ENCODE measurements at regions not wholly inside any gene's neighbourhood (a gene's known extent, or its start where the extent isn't known, plus 50 kb on each side); places are given as distances from the start of the nearest gene placed in this dataset.
"Not testable (repeated sequence)": the region's sequence is repeated elsewhere in the genome, so short reads cannot be mapped to it uniquely, and the experiment has no call there.

DNA sequence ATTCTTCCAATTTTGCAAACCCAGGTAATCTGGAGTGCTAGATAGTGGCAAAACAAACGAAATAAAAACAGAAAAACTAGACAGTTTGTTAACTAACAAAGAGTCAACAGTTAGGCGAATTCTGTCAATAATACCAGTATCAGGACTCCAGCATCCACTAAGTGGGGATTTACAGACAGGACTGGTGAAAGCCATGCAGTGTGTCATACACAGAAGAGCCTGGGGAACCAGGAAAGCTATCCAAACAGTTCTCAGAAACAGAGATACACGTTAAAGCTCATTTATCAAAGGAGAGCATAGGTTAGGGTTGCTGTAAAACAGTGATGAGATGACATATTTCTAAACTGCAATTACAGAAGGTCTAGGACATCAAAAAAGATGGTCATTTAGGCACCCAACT lies 203.7 kb upstream of the KIF2B start:
- no CpG with 5 or more reads among the region's 3 CpGs for WGBS, 2 donors (ENCODE audit: extremely low coverage in 2 of 2, insufficient read length in 2 of 2, insufficient replicate concordance in 1 of 2)
- H3K18ac ChIP-seq (ENCODE audit: low read length) = no peak overlapping the region

DNA sequence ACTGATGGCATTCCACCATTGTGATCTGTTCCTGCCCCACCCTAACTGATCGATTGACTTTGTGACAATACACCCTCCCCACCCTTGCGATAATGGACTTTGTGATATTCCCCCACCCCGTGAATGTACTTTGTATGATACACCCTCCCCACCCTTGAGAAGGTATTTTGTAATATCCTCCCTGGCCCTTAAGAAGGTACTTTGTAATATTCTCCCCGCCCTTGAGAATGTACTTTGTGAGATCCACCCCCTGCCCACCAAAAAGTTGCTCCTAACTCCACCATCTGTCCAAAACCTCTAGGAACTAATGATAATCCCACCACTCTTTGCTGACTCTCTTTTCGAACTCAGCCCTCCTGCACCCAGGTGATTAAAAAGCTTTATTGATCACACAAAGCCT lies 214.5 kb upstream of the KIF2B start:
- not testable (repeated sequence) for H2BK15ac ChIP-seq (ENCODE audit: low read length); H3K18ac ChIP-seq (ENCODE audit: low read length); H3K4me2 ChIP-seq (ENCODE audit: insufficient read depth, low read length, poor library complexity, severe bottlenecking); H2BK120ac ChIP-seq (ENCODE audit: low read depth, low read length); H3K14ac ChIP-seq (ENCODE audit: low read length); H3K4me1 ChIP-seq (ENCODE audit: control insufficient read depth in 2 of 2, insufficient read depth in 1 of 2, low read depth in 1 of 2, low read length in 2 of 2); H2AK5ac ChIP-seq (ENCODE audit: low read depth, low read length); H2BK12ac ChIP-seq (ENCODE audit: low read length); DNase-seq (ENCODE audit: low spot score); H3K23ac ChIP-seq (ENCODE audit: low read depth, low read length, poor library complexity); H3K4me3 ChIP-seq (ENCODE audit: low read length in 2 of 2); H2BK5ac ChIP-seq (ENCODE audit: low read length); H4K91ac ChIP-seq (ENCODE audit: low read depth, low read length, poor library complexity); H3K79me1 ChIP-seq (ENCODE audit: low read depth, low read length); H3K36me3 ChIP-seq (replicated peaks in 1 of 2; ENCODE audit: control insufficient read depth in 2 of 2, insufficient read depth in 2 of 2, low read length in 2 of 2); H3K9ac ChIP-seq (ENCODE audit: low read depth, low read length, poor library complexity); H4K8ac ChIP-seq (ENCODE audit: low read depth, low read length); H2AFZ ChIP-seq (ENCODE audit: low read length); H3K9me3 ChIP-seq (replicated peaks in 1 of 2; ENCODE audit: control insufficient read depth in 2 of 2, insufficient read depth in 1 of 2, low read depth in 1 of 2, low read length in 2 of 2); H3K27ac ChIP-seq (replicated peaks; ENCODE audit: low read length); H3K4ac ChIP-seq (ENCODE audit: low read length); H3K27me3 ChIP-seq (ENCODE audit: control insufficient read depth in 3 of 3, insufficient read depth in 3 of 3, low read depth in 1 of 3, low read length in 3 of 3)
- WGBS, 2 donors (ENCODE audit: extremely low coverage in 2 of 2, insufficient read length in 2 of 2, insufficient replicate concordance in 1 of 2) = no CpG with 5 or more reads among the region's 5 CpGs

More for the DNA sequence above, 203.7 kb upstream of the KIF2B start:
- H3K79me1 ChIP-seq (ENCODE audit: low read depth, low read length) = no peaks in the 10 kb centered on the region
- H3K27me3 ChIP-seq (ENCODE audit: control insufficient read depth in 3 of 3, insufficient read depth in 3 of 3, low read depth in 1 of 3, low read length in 3 of 3) = no peaks in the 10 kb centered on the region
- no peaks in the 10 kb centered on the region for H3K36me3 ChIP-seq (replicated peaks in 1 of 2; ENCODE audit: control insufficient read depth in 2 of 2, insufficient read depth in 2 of 2, low read length in 2 of 2)
- no peak overlapping the region for H3K27ac ChIP-seq (replicated peaks; ENCODE audit: low read length)
- no peaks in the 10 kb centered on the region for H3K9me3 ChIP-seq (replicated peaks in 1 of 2; ENCODE audit: control insufficient read depth in 2 of 2, insufficient read depth in 1 of 2, low read depth in 1 of 2, low read length in 2 of 2)
- no peak overlapping the region for H2BK120ac ChIP-seq (ENCODE audit: low read depth, low read length)
- H3K23ac ChIP-seq (ENCODE audit: low read depth, low read length, poor library complexity) = no peak overlapping the region
- no peaks in the 10 kb centered on the region for H3K4me1 ChIP-seq (ENCODE audit: control insufficient read depth in 2 of 2, insufficient read depth in 1 of 2, low read depth in 1 of 2, low read length in 2 of 2)
- no peak overlapping the region for H3K9ac ChIP-seq (ENCODE audit: low read depth, low read length, poor library complexity)
- H2BK15ac ChIP-seq (ENCODE audit: low read length) = no peak overlapping the region
- no peak overlapping the region for H2AK5ac ChIP-seq (ENCODE audit: low read depth, low read length)
- H3K4me3 ChIP-seq (ENCODE audit: low read length in 2 of 2) = no peak overlapping the region
- no peak overlapping the region for H4K8ac ChIP-seq (ENCODE audit: low read depth, low read length)
- no peak for DNase-seq (ENCODE audit: low spot score)
- H2BK12ac ChIP-seq (ENCODE audit: low read length) = no peak overlapping the region
- H3K4me2 ChIP-seq (ENCODE audit: insufficient read depth, low read length, poor library complexity, severe bottlenecking) = no peak overlapping the region
- H2AFZ ChIP-seq (ENCODE audit: low read length) = no peak overlapping the region
- no peak overlapping the region for H3K14ac ChIP-seq (ENCODE audit: low read length)
- H4K91ac ChIP-seq (ENCODE audit: low read depth, low read length, poor library complexity) = no peak overlapping the region
- no peak overlapping the region for H3K4ac ChIP-seq (ENCODE audit: low read length)
- no peak overlapping the region for H2BK5ac ChIP-seq (ENCODE audit: low read length)

DNA sequence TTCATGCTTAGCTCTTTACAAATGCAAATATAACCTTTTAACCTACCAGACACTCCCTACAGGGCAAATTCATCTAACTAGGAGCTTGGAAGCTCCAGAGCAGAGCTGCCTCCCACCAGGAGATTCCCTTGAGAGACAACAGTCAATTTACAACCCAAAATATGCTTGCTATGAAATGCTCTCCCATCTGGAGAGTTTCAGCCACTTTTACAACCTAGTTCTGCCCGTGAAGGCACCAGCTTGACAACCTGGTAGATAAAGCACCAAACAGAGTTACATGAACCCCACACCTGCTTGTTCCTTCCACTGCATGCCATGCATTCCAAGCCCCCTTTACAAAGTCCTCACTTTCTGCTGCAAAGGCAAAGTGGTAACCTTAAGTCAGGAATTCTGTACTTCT lies 215.3 kb upstream of the KIF2B start:
- no peak overlapping the region for H3K23ac ChIP-seq (ENCODE audit: low read depth, low read length, poor library complexity)
- H2AFZ ChIP-seq (ENCODE audit: low read length) = no peak overlapping the region
- H4K8ac ChIP-seq (ENCODE audit: low read depth, low read length) = no peak overlapping the region
- H4K91ac ChIP-seq (ENCODE audit: low read depth, low read length, poor library complexity) = no peak overlapping the region
- no peak overlapping the region for H3K4me3 ChIP-seq (ENCODE audit: low read length in 2 of 2)
- no peaks in the 10 kb centered on the region for H3K27me3 ChIP-seq (ENCODE audit: control insufficient read depth in 3 of 3, insufficient read depth in 3 of 3, low read depth in 1 of 3, low read length in 3 of 3)
- H3K4me2 ChIP-seq (ENCODE audit: insufficient read depth, low read length, poor library complexity, severe bottlenecking) = no peak overlapping the region
- H3K27ac ChIP-seq (replicated peaks; ENCODE audit: low read length) = peak overlapping the region; percentile 2
- no peak overlapping the region for H2BK120ac ChIP-seq (ENCODE audit: low read depth, low read length)
- H3K9ac ChIP-seq (ENCODE audit: low read depth, low read length, poor library complexity) = no peak overlapping the region
- no peak overlapping the region for H3K14ac ChIP-seq (ENCODE audit: low read length)
- H3K36me3 ChIP-seq (replicated peaks in 1 of 2; ENCODE audit: control insufficient read depth in 2 of 2, insufficient read depth in 2 of 2, low read length in 2 of 2) = no peaks in the 10 kb centered on the region
- WGBS, 2 donors (ENCODE audit: extremely low coverage in 2 of 2, insufficient read length in 2 of 2, insufficient replicate concordance in 1 of 2) = no CpG with 5 or more reads among the region's 1 CpG
- H2BK15ac ChIP-seq (ENCODE audit: low read length) = no peak overlapping the region
- peaks cover 0 to 2% of the 10 kb centered on the region in 2 donors for H3K9me3 ChIP-seq (replicated peaks in 1 of 2; ENCODE audit: control insufficient read depth in 2 of 2, insufficient read depth in 1 of 2, low read depth in 1 of 2, low read length in 2 of 2)
- H2BK12ac ChIP-seq (ENCODE audit: low read length) = no peak overlapping the region
- no peak overlapping the region for H3K18ac ChIP-seq (ENCODE audit: low read length)
- no peak overlapping the region for H3K4ac ChIP-seq (ENCODE audit: low read length)
- H3K79me1 ChIP-seq (ENCODE audit: low read depth, low read length) = no peaks in the 10 kb centered on the region
- DNase-seq (ENCODE audit: low spot score) = no peak
- no peak overlapping the region for H2BK5ac ChIP-seq (ENCODE audit: low read length)
- H3K4me1 ChIP-seq (ENCODE audit: control insufficient read depth in 2 of 2, insufficient read depth in 1 of 2, low read depth in 1 of 2, low read length in 2 of 2) = no peaks in the 10 kb centered on the region
- H2AK5ac ChIP-seq (ENCODE audit: low read depth, low read length) = no peak overlapping the region

DNA sequence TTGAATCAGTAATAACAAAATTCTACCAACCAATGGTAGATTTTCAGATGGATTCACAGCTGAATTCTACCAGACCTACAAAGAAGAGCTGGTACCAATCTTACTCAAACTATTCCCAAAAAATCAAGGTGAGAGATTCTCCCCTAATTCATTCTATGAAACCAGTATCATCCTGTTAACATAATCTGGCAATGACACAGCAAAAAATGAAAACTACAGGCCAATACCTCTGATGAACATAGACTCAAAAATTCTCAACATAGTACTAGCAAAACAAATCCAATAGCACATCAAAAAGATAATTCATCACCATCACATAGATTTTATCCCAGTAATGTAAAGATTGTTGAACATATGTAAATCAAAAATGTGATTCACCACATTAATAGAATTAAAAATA lies 234.4 kb upstream of the KIF2B start:
- H3K4me2 ChIP-seq (ENCODE audit: insufficient read depth, low read length, poor library complexity, severe bottlenecking) = no peak overlapping the region
- no peak overlapping the region for H3K4me3 ChIP-seq (ENCODE audit: low read length in 2 of 2)
- DNase-seq (ENCODE audit: low spot score) = no peak

More for the DNA sequence above, 234.4 kb upstream of the KIF2B start:
- H3K27ac ChIP-seq (replicated peaks; ENCODE audit: low read length) = no peak overlapping the region
- no peak overlapping the region for H3K14ac ChIP-seq (ENCODE audit: low read length)
- H2BK15ac ChIP-seq (ENCODE audit: low read length) = no peak overlapping the region
- H4K8ac ChIP-seq (ENCODE audit: low read depth, low read length) = no peak overlapping the region
- no peak overlapping the region for H4K91ac ChIP-seq (ENCODE audit: low read depth, low read length, poor library complexity)
- no peak overlapping the region for H3K23ac ChIP-seq (ENCODE audit: low read depth, low read length, poor library complexity)
- no peaks in the 10 kb centered on the region for H3K4me1 ChIP-seq (ENCODE audit: control insufficient read depth in 2 of 2, insufficient read depth in 1 of 2, low read depth in 1 of 2, low read length in 2 of 2)
- no peaks in the 10 kb centered on the region for H3K9me3 ChIP-seq (replicated peaks in 1 of 2; ENCODE audit: control insufficient read depth in 2 of 2, insufficient read depth in 1 of 2, low read depth in 1 of 2, low read length in 2 of 2)
- no peaks in the 10 kb centered on the region for H3K36me3 ChIP-seq (replicated peaks in 1 of 2; ENCODE audit: control insufficient read depth in 2 of 2, insufficient read depth in 2 of 2, low read length in 2 of 2)
- H2BK5ac ChIP-seq (ENCODE audit: low read length) = no peak overlapping the region
- H2BK120ac ChIP-seq (ENCODE audit: low read depth, low read length) = no peak overlapping the region
- no peak overlapping the region for H3K9ac ChIP-seq (ENCODE audit: low read depth, low read length, poor library complexity)
- no peak overlapping the region for H3K18ac ChIP-seq (ENCODE audit: low read length)
- H2BK12ac ChIP-seq (ENCODE audit: low read length) = no peak overlapping the region
- H3K27me3 ChIP-seq (ENCODE audit: control insufficient read depth in 3 of 3, insufficient read depth in 3 of 3, low read depth in 1 of 3, low read length in 3 of 3) = no peaks in the 10 kb centered on the region
- H3K79me1 ChIP-seq (ENCODE audit: low read depth, low read length) = no peaks in the 10 kb centered on the region
- no peak overlapping the region for H2AFZ ChIP-seq (ENCODE audit: low read length)
- no peak overlapping the region for H3K4ac ChIP-seq (ENCODE audit: low read length)
- H2AK5ac ChIP-seq (ENCODE audit: low read depth, low read length) = no peak overlapping the region
